Urinary bladder (tissue), 3 donors: ENCODE measurements at regions not wholly inside any gene's neighbourhood (a gene's known extent, or its start where the extent isn't known, plus 50 kb on each side); places are given as distances from the start of the nearest gene placed in this dataset.

Source experiments
- DNase-seq: peaks from one replicate; pipeline ENCODE4 v3.0.0-alpha.2; 2015; ENCODE audit errors: extremely low spot score
- H3K27ac ChIP-seq: one replicate; pipeline ENCODE4 v1.5.1; 2013; ENCODE audit warnings: low read depth, mild to moderate bottlenecking, moderate library complexity
- H3K36me3 ChIP-seq: one replicate; pipeline ENCODE4 v1.6.1; 2013; ENCODE audit warnings: mild to moderate bottlenecking, moderate library complexity; ENCODE audit not compliant: insufficient read depth
- H3K4me1 ChIP-seq: one replicate; pipeline ENCODE4 v1.6.1; 2013; ENCODE audit warnings: mild to moderate bottlenecking, moderate library complexity; ENCODE audit not compliant: insufficient read depth
- H3K4me3 ChIP-seq: one replicate; pipeline ENCODE4 v1.5.1; 2013; ENCODE audit warnings: low read depth, low read length
- WGBS: extraction: QIAGEN DNeasy Blood & Tissue Kit; methylation state at CpG from one replicate; pipeline ENCODE4 v1.1.7; 2013; 5-methylcytosine and 5-hydroxymethylcytosine counted together
- donor health status: healthy with polysubstance abuse.
- donor health status: healthy.

DNA sequence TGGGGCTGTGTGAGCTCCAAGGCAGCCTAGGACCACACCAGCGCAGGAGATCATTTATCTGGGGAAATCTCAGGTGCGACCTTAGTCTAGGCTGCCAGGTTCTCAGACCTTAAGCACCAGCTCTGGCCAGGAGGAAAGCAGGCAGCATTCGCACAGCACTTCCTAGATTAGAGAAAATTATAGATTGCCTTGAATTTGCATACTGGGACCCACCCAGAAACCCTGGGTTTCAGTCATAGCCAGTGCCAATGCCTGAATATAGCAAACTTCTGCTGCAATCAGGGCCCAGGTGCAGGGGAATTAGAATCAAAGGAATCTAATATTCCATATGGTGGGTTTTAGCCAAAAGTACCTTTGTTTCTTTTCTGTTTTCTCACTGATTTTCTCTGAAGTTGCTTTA is 204.3 kb upstream of the CST7 start:
- 94% methylated on average over 3 of the region's 3 CpGs for WGBS
- H3K27ac ChIP-seq: no peak overlapping the region
- DNase-seq: no peak
- H3K4me3 ChIP-seq: no peak overlapping the region
- H3K4me1 ChIP-seq: no peaks in the 10 kb centered on the region
- H3K36me3 ChIP-seq: no peaks in the 10 kb centered on the region

DNA sequence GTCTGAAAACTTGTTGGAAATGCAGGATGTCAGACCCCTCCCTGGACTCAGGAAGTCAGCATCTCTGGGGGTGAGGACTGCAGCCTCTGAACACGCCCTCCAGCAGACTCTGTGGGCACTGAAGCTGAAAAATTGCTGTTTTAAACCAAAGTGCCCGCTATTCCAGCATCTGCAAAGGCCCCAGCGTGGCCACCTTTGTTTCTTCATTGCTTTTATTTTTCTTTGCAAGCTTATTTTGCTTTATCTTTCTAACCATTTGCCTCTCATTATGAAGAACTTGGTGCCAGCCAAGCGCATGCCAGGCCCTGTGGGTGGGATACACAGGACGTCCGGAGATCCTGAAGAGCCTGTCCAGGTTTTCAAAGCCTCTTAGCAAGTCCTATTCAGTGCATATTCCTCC is 203.9 kb upstream of the CST7 start:
- no peaks in the 10 kb centered on the region for H3K4me1 ChIP-seq
- H3K4me3 ChIP-seq: no peak overlapping the region
- DNase-seq: no peak
- H3K27ac ChIP-seq: no peak overlapping the region
- 91% methylated on average over 6 of the region's 6 CpGs for WGBS
- no peaks in the 10 kb centered on the region for H3K36me3 ChIP-seq

DNA sequence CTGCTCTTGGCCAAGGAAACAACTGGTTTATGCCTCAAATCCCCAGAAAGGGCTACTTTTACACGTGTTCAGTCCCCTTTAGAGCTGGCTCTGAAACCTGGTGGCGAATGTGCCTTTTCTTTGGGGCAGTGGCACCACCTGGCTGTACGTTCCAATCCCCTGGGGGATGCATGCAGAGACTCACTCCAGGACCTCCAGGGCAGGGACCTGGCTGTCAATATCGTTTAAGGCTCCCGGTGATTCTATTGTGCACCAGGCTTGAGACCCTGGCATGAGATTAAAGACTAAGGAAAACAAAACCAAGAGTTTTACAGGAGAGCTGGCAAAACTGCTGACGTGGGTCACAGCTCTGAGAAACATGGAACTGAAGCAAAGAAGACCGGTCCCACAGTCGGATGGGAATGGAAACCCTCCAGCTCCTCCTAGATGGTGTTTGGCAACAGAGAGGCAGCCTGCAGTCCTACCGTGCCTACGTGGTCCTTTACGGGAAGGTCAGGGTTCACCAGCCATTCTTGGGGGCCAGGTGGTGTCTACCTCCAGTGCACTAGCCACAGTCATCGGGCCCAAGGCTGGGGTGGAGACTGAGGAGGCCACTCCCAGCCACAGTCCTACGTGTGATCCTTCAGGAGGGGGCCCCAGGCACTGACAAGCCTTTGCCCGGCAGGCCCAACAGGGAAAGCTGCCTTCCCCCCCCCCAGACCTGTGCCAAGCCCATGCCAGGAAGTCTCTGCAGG is 203.3 kb upstream of the CST7 start:
- Histone ChIP-seq H3K4me3 (no peak overlapping the region), H3K36me3 (no peaks in the 10 kb centered on the region), H3K4me1 (no peaks in the 10 kb centered on the region), H3K27ac (no peak overlapping the region)
- DNase-seq: no peak
- WGBS: 82% methylated on average over 14 of the region's 14 CpGs

DNA sequence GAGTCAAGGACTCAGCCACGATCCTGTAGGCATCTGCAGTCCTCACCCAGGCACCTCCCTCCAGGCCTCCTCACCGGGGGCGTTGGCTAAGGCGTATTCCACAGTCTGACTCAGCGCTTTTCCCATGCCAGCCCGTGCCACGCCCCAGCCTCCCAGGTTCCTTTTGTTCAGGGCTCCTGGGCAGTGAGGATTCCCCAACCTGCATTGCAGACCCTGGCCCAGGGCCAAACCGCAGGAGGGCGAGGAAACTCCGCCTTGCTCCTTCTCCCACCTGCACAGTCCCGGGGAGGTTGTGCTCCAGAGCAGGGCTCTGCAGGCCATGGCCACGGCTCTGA is 202.8 kb upstream of the CST7 start:
- peak; percentile 18 for DNase-seq
- H3K4me3 ChIP-seq: no peak overlapping the region
- no peaks in the 10 kb centered on the region for H3K4me1 ChIP-seq
- no peaks in the 10 kb centered on the region for H3K36me3 ChIP-seq
- no peak overlapping the region for H3K27ac ChIP-seq
- WGBS: 71% methylated on average over 12 of the region's 12 CpGs

DNA sequence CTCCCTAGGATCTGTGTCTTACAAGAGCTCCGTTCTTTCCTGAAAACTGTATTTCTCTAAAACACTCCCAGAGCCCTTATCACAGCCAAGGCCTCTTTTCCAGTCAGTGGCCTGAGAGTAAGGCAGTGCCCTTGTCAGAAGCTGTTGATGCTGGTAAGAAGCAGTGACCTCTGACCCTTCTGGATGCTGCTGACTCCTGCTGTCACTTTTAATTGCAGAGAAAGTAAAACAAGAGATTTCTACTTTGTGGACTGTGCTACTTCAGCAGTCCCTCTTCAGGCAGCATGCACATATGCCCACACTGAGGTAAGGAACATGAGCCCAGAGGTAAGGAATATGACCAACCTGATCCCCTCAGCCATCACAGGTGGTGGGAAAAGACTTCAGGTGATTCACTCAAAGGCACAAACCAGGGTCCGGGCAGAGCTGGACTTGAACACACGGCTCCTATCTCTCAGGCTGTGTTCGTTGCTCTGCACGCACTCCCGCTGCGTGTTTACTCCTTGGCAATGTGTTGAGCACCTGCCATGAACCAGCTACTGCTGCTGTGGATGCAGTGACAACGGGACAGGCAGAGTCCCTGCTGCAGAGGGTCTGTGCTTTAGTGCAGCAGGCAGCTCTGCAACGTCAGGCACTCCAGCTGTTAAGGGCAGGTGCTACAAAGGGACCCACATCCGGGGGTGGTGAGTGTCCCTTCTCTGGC is 201.9 kb upstream of the CST7 start:
- WGBS: 77% methylated on average over 10 of the region's 10 CpGs
- no peak for DNase-seq

DNA sequence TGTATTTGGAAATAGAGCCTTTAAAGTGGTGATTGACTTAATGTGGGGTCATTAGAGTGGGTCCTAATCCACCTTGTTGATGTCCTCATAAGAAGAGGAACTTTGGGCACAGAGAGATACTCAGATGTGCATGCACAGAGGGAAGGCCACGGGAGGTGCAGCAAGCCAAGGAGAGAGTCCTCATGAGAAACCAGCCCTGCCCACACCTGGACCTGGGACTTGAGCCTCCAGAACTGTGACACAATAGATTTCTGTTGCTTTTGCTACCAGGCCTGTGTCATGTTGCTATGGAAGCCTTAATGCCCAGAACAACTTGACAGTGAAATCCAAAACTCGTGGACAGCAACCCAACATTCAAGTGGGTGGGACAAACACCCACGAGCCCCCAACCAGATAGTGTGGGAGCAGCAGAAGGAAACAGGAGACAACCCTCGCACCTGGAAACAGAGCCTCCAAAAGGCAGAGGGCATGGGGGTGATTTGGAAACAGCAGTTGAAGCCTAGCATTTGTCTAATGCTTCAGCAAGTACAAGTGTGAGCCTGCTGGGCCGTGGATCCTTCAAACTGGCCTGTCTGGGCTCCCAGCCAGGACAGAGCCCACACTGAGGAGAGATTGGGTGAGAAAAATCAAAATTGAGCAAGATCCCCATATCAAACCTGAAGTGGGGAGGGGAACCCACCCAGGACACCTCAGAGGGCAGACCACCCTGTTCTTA is 201.0 kb upstream of the CST7 start:
- no peaks in the 10 kb centered on the region for H3K4me1 ChIP-seq
- no peak for DNase-seq
- no peak overlapping the region for H3K4me3 ChIP-seq
- 78% methylated on average over 5 of the region's 5 CpGs for WGBS
- H3K36me3 ChIP-seq: no peaks in the 10 kb centered on the region
- H3K27ac ChIP-seq: no peak overlapping the region

More for the DNA sequence above, 201.9 kb upstream of the CST7 start:
- Histone ChIP-seq H3K36me3 (no peaks in the 10 kb centered on the region), H3K4me1 (no peaks in the 10 kb centered on the region), H3K27ac (no peak overlapping the region), H3K4me3 (no peak overlapping the region)

DNA sequence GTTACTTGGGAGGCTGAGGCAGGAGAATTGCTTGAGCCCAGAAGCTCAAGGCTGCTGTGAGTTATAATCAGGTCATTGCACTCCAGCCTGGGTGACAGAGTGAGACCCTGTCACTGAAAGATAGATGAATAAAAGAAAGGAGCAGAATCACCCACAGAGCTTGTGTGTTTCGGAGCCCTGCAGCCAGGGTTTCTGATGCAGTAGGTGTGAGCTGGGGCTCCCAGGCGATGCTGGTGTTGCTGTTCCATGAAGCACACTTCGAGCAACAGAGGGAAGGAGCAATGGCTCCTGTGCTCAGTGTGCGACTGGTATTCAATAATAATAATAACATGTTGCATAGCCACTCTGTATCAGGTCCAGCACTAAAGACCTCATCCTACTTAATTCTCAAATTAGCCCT is 197.5 kb upstream of the CST7 start:
- WGBS: 90% methylated on average over 4 of the region's 4 CpGs
- no peak for DNase-seq

DNA sequence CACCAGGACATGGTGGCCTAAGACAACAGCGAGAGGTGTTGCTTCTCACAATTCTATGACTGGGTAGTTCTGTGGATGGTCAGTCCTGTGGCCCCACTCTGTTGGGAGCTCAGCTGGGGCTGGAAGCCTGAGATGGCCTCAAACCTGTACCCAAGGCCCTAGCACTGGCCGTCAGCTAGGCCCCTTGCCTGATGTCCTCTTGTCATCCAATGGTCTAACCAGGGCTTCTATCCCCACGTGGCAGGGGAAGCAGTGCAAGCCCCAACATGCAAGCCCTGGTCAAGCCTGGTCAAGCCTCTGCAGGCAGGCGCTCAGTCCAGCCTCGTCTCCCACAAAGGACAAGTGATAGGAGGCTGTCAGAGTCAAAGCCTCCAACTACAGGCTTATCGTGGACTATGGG is 196.5 kb upstream of the CST7 start:
- DNase-seq: no peak
- H3K27ac ChIP-seq: no peak overlapping the region
- 84% methylated on average over 6 of the region's 6 CpGs for WGBS

More for the DNA sequence above, 197.5 kb upstream of the CST7 start:
- Histone ChIP-seq H3K27ac (no peak overlapping the region), H3K36me3 (no peaks in the 10 kb centered on the region), H3K4me3 (no peak overlapping the region), H3K4me1 (no peaks in the 10 kb centered on the region)

DNA sequence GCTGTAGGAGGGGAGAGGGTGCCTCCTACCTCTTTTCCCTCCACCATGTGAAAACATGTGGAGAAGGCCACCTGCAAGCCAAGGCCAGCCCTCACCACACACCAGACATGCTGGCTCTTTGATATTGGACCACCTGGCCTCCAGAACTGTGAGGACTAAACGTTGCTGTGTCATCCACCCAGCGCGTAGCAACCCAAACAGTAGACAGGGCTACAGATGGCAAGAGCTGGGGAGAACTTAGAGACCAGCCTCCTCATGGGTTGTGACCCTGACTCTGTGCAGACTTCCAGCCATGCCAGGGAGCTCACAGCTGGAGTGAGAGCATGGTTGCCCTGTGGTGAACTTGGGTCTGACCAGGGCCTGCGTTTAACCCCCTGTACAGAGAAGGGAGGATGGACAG is 195.9 kb upstream of the CST7 start:
- no peak for DNase-seq
- Histone ChIP-seq H3K36me3 (no peaks in the 10 kb centered on the region), H3K27ac (no peak overlapping the region), H3K4me3 (no peak overlapping the region), H3K4me1 (no peaks in the 10 kb centered on the region)
- 90% methylated on average over 4 of the region's 4 CpGs for WGBS

More for the DNA sequence above, 196.5 kb upstream of the CST7 start:
- Histone ChIP-seq H3K36me3 (no peaks in the 10 kb centered on the region), H3K4me1 (no peaks in the 10 kb centered on the region), H3K4me3 (no peak overlapping the region)

DNA sequence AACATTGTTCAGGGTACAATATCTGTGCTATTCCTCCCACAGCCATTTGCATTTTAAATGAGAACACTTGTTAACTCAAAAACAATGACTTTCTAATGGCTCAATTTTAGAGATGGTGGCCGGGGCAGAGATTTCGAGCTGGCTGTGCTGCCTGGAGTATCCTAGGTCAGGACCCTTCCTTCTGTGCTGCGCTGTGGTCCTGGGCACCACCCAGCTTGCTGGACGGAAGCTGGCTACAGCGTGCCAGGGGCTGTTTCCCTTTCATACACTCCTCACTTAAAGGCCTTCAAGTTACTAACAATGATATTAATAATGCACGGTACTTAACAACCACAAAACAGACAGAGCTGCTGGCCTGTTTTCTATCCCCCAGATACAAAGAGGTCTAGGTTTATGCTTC is 194.4 kb upstream of the CST7 start:
- Histone ChIP-seq H3K36me3 (no peaks in the 10 kb centered on the region), H3K27ac (no peak overlapping the region), H3K4me1 (no peaks in the 10 kb centered on the region), H3K4me3 (no peak overlapping the region)
- 83% methylated on average over 6 of the region's 6 CpGs for whole genome bisulfite sequencing
- DNase-seq: no peak

DNA sequence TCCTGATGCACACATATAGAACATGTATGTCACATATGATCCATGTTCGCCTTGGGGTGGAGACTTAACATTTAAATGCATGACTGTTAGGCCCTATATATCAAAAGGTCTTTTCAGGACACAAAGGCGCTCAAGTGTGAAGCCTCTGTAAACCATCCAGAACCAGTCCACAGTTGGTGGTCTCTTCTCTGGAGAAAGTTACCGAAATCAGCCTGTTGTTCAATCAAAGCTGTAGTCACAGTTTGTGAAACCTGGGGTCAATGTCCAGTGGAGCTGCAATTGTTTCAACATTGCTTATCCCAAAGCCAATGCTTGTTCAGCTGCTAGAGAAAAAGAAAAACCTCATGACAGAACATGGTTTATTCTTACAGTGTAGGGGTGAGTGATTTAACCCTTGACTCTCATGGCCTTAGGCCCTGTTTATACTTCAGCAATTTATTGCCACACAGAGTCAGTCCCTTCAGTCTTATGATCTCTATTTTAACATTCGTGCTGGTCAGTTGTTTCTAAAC is 193.6 kb upstream of the CST7 start:
- Histone ChIP-seq H3K4me1 (no peaks in the 10 kb centered on the region), H3K36me3 (no peaks in the 10 kb centered on the region), H3K4me3 (no peak overlapping the region), H3K27ac (no peak overlapping the region)
- WGBS: 81% methylated on average over 4 of the region's 4 CpGs
- no peak for DNase-seq

DNA sequence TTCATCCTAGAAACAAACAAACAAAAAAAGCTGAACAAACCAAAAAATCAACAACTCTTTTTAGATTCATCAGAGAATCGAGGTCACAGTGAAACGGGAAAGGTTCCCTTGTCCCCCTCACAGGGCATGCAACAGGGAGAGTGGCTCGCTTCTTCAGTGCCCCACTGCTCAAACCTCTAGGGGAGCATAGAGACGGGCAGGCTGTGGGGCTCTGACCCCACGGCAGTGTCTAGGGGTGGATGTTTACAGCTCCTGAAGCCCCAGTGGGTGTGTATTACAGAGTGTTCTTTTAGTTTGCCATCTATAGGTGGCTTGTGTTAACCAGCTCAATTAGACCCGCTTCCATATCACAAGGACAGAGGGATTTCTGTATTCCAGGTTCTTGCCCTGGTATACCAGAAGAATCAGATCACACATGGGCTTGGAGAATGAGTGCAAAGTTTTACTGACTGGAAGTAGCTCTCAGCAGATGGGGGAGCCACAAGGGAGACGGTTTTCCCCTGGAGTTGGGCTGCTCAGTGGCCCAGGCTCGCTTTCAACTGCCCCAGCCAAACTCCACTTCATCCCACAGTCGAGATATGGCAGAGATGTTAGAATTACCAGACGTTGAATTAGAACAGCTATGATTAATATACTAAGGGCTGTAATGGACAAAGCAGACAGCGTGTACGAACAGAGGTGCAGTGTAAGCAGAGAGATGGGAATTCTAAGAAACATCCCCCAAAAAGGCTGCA is 192.6 kb upstream of the CST7 start:
- no peaks in the 10 kb centered on the region for H3K36me3 ChIP-seq
- no peak overlapping the region for H3K4me3 ChIP-seq
- no peak for DNase-seq
- 59% methylated on average over 12 of the region's 12 CpGs for WGBS
- H3K4me1 ChIP-seq: no peaks in the 10 kb centered on the region
- H3K27ac ChIP-seq: no peak overlapping the region

DNA sequence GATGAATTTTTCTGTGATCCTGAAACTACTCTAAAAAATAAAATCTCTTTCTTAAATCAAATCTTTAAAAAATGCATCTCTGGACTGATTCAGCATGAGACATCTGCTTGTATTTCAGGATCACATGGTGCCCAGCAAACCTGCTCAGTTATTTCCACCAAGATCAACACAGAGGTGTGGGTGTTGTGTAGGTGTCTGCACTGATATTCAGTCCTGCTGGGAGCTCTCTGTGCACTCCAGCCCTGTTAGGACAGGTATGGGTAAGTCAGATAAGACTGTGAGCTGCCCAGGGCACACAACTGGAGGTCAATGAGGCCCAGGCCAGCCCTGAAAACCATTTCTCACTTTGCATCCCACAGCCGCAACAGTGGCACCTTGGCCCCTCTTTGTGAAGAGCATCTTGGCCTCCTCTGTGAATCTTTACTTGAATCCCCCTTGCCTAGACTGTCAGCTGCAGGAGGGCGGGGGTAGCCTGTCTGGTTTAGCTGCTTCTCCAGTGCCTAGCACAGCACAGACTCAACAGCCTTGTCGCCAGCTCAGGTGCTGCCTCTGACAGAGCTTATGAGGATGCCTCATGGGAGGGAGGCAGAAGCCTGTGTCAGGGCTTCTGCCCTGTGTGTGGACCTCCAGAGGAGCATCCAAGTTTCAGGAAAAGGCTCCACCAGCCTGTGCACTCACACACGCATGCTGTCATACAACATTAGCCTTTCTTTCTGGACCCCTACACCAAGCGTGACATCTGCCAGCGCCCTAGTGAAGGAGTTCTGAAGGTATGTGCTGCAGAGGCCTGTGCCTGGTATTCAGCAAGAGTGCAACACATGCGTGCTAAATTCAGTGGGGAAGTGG is 187.6 kb upstream of the CST7 start:
- no peaks in the 10 kb centered on the region for H3K36me3 ChIP-seq
- DNase-seq: no peak
- no peaks in the 10 kb centered on the region for H3K4me1 ChIP-seq
- no peak overlapping the region for H3K4me3 ChIP-seq
- H3K27ac ChIP-seq: no peak overlapping the region
- 93% methylated on average over 7 of the region's 7 CpGs for WGBS
